ENCODE measurements at regions not wholly inside any gene's neighbourhood (a gene's known extent, or its start where the extent isn't known, plus 50 kb on each side); places are given as distances from the start of the nearest gene placed in this dataset.

DNA sequence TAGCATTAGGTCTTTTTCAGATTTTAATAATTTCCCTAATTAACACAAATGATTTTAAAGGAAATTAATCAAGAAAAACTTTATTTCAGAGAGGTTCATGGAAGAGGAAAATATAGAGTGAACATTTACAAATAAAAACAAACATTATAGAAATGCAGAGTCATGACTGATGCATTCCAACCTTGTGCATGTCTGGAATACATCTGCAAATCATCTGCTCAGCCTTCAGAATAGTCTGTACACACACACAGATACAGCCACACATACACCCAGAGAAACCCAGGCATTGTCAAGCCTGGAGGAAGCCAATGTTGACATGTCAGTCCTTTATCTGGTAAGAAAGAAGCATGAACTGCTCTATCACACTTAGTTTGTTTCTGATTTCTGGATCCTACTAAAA lies 61.3 kb upstream of the NFKB1 start:
- intact Hi-C loops (cut with DNase I) = loop anchor here (10.0 kb wide), 1 partner anchor 655 kb away; the partner anchor contains the start of gene BDH2
- Histone ChIP-seq H3K36me3 (no peaks in the 10 kb centered on the region), H3K27me3 (no peaks in the 10 kb centered on the region), H3K27ac (peak overlapping the region; percentile 80), H3K4me1 (peaks cover 17% of the 10 kb centered on the region), H3K9me3 (no peaks in the 10 kb centered on the region), H3K4me3 (no peak overlapping the region)
- DNase-seq (ENCODE audit: extremely low spot score in 2 of 2) = no peak
- TF ChIP-seq, protein P1, sequence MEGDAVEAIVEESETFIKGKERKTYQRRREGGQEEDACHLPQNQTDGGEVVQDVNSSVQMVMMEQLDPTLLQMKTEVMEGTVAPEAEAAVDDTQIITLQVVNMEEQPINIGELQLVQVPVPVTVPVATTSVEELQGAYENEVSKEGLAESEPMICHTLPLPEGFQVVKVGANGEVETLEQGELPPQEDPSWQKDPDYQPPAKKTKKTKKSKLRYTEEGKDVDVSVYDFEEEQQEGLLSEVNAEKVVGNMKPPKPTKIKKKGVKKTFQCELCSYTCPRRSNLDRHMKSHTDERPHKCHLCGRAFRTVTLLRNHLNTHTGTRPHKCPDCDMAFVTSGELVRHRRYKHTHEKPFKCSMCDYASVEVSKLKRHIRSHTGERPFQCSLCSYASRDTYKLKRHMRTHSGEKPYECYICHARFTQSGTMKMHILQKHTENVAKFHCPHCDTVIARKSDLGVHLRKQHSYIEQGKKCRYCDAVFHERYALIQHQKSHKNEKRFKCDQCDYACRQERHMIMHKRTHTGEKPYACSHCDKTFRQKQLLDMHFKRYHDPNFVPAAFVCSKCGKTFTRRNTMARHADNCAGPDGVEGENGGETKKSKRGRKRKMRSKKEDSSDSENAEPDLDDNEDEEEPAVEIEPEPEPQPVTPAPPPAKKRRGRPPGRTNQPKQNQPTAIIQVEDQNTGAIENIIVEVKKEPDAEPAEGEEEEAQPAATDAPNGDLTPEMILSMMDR (IDR thresholded peaks at IDR 0.05) = no peak
- no peak for TF ChIP-seq POLR2AphosphoS5 (IDR thresholded peaks at IDR 0.05; ENCODE audit: insufficient read depth in 1 of 2, low read depth in 1 of 2)
- TF ChIP-seq POLR2A (IDR thresholded peaks at IDR 0.05) = no peak

DNA sequence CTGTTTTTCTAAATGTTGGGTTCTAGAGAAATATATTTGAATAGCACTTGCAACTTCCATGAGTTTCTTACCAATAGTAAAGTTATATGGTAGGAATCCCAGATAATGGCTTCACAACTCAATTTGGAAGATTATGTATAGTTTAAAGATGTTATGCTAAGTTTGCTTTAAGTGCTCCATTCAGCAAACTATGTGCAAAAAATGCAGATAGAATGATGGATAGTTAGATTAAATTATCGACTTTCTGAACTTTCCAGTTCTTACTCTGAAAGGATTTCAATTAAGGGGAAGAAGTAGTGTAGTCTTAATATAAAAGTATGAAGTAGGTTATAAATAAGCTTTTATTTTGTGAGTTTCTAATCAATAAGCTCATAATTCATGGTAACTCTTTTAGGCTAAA lies 60.7 kb upstream of the NFKB1 start:
- H3K27ac ChIP-seq = peak overlapping the region; percentile 80
- H3K4me3 ChIP-seq = no peak overlapping the region
- DNase-seq (ENCODE audit: extremely low spot score in 2 of 2) = no peak
- H3K36me3 ChIP-seq = no peaks in the 10 kb centered on the region
- H3K9me3 ChIP-seq = no peaks in the 10 kb centered on the region
- no peaks in the 10 kb centered on the region for H3K27me3 ChIP-seq
- peaks cover 17% of the 10 kb centered on the region for H3K4me1 ChIP-seq
- intact Hi-C loops (cut with DNase I) = loop anchor here (10.0 kb wide), 1 partner anchor 654 kb away; the partner anchor contains the start of gene BDH2
- TF ChIP-seq, protein P1 (IDR thresholded peaks at IDR 0.05) = no peak
- TF ChIP-seq POLR2A (IDR thresholded peaks at IDR 0.05) (no peak), POLR2AphosphoS5 (IDR thresholded peaks at IDR 0.05; ENCODE audit: insufficient read depth in 1 of 2, low read depth in 1 of 2) (no peak)

DNA sequence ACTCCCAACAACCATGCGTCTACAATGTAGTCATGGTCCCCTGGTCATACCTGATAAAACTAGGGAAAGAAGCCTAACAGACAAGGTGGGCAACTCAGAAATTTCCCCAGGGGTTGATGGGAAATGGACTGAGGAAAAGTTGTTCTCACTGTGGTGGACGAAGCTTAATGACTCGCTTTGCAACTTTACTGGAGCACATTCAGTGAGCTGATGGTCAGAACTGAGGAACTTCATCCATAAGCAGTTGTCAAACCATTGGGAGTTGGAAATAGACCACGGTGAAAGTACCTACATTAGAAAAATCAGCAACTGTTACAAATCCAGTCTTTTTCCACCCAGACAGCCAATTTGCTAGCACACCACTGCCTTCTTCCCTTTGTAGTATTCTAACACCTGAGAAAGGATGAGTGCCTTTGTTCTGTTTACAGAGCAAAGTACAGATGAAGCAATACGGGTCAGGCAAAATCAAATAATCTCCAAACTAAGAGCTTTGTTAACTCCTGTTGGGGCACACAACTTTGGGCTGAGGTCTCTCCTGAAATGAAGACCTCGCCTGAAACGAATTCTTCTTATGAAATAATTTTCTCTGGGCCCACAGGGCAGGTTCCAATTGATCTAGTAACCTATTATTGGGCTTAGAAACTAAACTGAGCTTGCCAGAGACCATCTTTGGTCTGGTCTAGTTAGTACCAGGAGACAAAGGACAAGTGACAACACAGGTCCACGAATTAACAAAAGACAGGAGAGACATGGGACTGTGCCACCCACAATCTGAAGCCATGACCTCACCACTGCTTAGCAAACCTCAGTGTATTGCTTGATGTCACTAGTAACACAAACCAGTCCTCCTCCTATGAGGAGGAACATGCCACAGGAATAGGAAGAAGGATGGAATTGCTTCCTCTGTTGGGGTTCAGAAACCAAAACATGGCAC lies 58.9 kb upstream of the NFKB1 start:
- TF ChIP-seq POLR2AphosphoS5 (IDR thresholded peaks at IDR 0.05; ENCODE audit: insufficient read depth in 1 of 2, low read depth in 1 of 2) (no peak), POLR2A (IDR thresholded peaks at IDR 0.05) (no peak)
- TF ChIP-seq, protein P1 (IDR thresholded peaks at IDR 0.05) = no peak
- Histone ChIP-seq H3K4me1 (peaks cover 17% of the 10 kb centered on the region), H3K9me3 (no peaks in the 10 kb centered on the region), H3K27me3 (no peaks in the 10 kb centered on the region), H3K4me3 (no peak overlapping the region), H3K36me3 (no peaks in the 10 kb centered on the region), H3K27ac (no peak overlapping the region)
- intact Hi-C loops (cut with DNase I) = loop anchor here (10.0 kb wide), 1 partner anchor 653 kb away; the partner anchor contains the start of gene BDH2
- DNase-seq (ENCODE audit: extremely low spot score in 2 of 2) = no peak

DNA sequence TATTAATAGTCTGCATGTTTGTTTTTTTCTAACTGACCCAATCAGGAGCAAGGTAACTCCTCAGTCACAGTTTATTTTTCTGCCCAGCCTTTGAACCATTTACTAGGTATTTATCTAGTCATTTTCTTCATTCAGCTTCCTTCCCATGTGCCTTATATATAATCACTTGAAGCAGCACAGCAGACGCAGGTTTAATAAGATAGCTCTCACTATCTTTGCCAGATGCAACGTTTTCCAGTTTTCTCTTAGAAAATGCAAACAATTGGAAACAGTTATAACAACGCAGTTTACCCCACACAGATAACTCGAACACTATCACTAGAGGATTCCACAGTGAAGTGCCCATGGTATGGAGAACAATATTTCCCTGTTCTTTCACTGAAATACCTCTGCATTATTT lies 56.4 kb upstream of the NFKB1 start:
- DNase-seq (ENCODE audit: extremely low spot score in 2 of 2) = no peak
- TF ChIP-seq POLR2AphosphoS5 (IDR thresholded peaks at IDR 0.05; ENCODE audit: insufficient read depth in 1 of 2, low read depth in 1 of 2) (no peak), POLR2A (IDR thresholded peaks at IDR 0.05) (no peak)
- TF ChIP-seq, protein P1 (IDR thresholded peaks at IDR 0.05) = no peak
- no peak overlapping the region for H3K4me3 ChIP-seq
- H3K4me1 ChIP-seq = peaks cover 4% of the 10 kb centered on the region
- no peaks in the 10 kb centered on the region for H3K36me3 ChIP-seq
- H3K27me3 ChIP-seq = no peaks in the 10 kb centered on the region
- no peak overlapping the region for H3K27ac ChIP-seq
- no peaks in the 10 kb centered on the region for H3K9me3 ChIP-seq
- intact Hi-C loops (cut with DNase I) = loop anchor here (10.0 kb wide), 1 partner anchor 650 kb away; the partner anchor contains the start of gene BDH2

DNA sequence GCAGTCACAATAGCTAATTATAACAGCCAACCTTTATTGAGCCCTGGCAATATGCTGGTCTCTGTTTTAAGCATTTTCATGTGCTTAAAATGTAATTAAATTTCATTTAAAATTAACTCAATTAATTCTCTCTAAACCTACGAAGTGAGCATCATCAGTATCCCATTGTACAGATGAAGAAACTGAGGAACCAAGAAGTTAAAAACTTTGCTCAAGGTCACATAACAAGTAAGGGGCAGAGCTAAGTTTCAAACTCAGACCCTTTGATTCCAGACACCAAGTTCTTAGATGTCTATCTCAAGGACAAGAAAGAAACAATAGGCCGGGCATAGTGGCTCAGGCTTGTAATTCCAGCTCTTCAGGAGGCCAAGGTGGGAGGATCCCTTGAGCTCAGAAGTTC lies 55.9 kb upstream of the NFKB1 start:
- DNase-seq (ENCODE audit: extremely low spot score in 2 of 2) = no peak
- TF ChIP-seq POLR2A (IDR thresholded peaks at IDR 0.05) (no peak), POLR2AphosphoS5 (IDR thresholded peaks at IDR 0.05; ENCODE audit: insufficient read depth in 1 of 2, low read depth in 1 of 2) (no peak)
- TF ChIP-seq, protein P1 (IDR thresholded peaks at IDR 0.05) = no peak
- intact Hi-C loops (cut with DNase I) = loop anchor here (10.0 kb wide), 1 partner anchor 650 kb away; the partner anchor contains the start of gene BDH2

More for the DNA sequence above, 55.9 kb upstream of the NFKB1 start:
- Histone ChIP-seq H3K27ac (no peak overlapping the region), H3K9me3 (no peaks in the 10 kb centered on the region), H3K36me3 (no peaks in the 10 kb centered on the region), H3K4me1 (no peaks in the 10 kb centered on the region), H3K4me3 (no peak overlapping the region), H3K27me3 (no peaks in the 10 kb centered on the region)
